ENCODE measurements at regions not wholly inside any gene's neighbourhood (a gene's known extent, or its start where the extent isn't known, plus 50 kb on each side); places are given as distances from the start of the nearest gene placed in this dataset.

DNA sequence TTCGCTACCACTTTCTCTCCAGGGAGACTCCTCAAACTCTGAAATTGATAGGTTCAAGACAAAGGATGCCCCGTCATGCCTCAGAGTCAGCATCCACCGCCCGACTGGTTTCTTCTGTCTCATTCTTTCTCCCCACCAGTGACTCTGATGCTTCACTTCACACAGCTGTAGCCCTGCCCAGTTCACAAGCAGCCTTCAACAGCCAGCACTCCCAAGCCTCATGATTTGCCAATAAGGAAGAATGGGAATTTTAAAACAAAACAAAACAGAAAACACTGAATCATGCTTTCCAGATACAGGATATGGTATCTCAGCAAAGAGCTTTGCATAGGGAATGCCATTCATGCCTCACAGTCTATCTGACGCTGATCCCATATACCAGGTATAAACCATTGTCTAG lies 371.2 kb upstream of the RORB start:
- DNase-seq (ENCODE audit: extremely low spot score, unreplicated experiment): no peak
- Mint-ChIP-seq H3K27ac (no peak overlapping the region), H3K36me3 (no peaks in the 10 kb centered on the region), H3K27me3 (peaks cover 10% of the 10 kb centered on the region), H3K9me3 (no peaks in the 10 kb centered on the region), H3K4me1 (ENCODE audit: unreplicated experiment) (no peaks in the 10 kb centered on the region), H3K4me3 (no peak overlapping the region)
- TF ChIP-seq CTCF (conservative IDR thresholded peaks at IDR 0.05): no peak

DNA sequence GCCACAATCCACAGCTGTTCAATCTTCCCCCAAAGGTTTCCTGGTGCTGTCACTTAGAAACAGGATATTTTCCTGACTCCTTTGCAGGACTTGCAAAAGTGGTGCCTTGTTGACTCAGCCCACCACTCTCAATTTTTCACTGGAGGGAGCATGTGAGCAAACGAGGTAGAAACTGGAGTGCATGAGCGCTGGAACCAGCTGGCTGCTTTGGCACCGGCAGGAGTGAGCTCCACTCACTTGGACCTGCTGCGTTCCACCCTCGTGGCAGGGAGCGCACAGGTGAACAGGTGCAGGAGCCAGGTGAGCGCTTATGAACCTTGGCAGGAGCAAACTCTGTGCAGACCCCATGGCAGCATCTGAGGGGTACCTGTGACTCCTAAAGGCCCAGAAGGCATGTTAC lies 364.1 kb upstream of the RORB start:
- Mint-ChIP-seq H3K4me1 (ENCODE audit: unreplicated experiment) (no peaks in the 10 kb centered on the region), H3K9me3 (no peaks in the 10 kb centered on the region), H3K4me3 (no peak overlapping the region), H3K27ac (no peak overlapping the region), H3K36me3 (no peaks in the 10 kb centered on the region), H3K27me3 (no peaks in the 10 kb centered on the region)
- TF ChIP-seq CTCF (conservative IDR thresholded peaks at IDR 0.05): peak; percentile 17
- no peak for DNase-seq (ENCODE audit: extremely low spot score, unreplicated experiment)

DNA sequence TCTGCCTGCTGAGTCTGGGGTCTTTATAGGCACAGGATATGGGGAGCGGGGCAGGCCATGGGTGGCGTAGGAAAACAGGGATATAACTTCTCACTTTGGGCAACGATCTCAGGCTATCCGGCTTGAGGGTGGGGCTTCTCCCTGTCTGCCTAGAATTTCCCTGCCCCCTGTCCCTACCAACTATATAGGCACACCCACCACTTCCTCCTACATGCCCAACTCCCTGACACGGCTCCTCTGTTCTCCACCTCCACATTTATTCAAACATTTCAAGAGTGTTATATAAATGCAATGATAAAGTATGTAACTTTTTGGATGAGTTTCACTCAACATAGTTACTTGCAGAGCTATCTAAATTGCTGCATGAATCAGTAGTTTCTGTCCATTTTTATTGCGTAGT lies 363.2 kb upstream of the RORB start:
- Mint-ChIP-seq H3K9me3 (no peaks in the 10 kb centered on the region), H3K4me1 (ENCODE audit: unreplicated experiment) (no peaks in the 10 kb centered on the region), H3K27ac (no peak overlapping the region), H3K27me3 (no peaks in the 10 kb centered on the region), H3K36me3 (no peaks in the 10 kb centered on the region), H3K4me3 (no peak overlapping the region)
- DNase-seq (ENCODE audit: extremely low spot score, unreplicated experiment): no peak
- no peak for TF ChIP-seq CTCF (conservative IDR thresholded peaks at IDR 0.05)

GRCh38 chr9:74138182-74138581 lies 359.0 kb upstream of the RORB start:
- TF ChIP-seq CTCF (conservative IDR thresholded peaks at IDR 0.05): no peak
- H3K27ac Mint-ChIP-seq: no peak overlapping the region
- H3K4me3 Mint-ChIP-seq: no peak overlapping the region
- no peaks in the 10 kb centered on the region for H3K9me3 Mint-ChIP-seq
- no peaks in the 10 kb centered on the region for H3K27me3 Mint-ChIP-seq
- H3K4me1 Mint-ChIP-seq (ENCODE audit: unreplicated experiment): no peaks in the 10 kb centered on the region
- no peak for DNase-seq (ENCODE audit: extremely low spot score, unreplicated experiment)
- H3K36me3 Mint-ChIP-seq: no peaks in the 10 kb centered on the region

GRCh38 chr9:74140141-74140540 lies 357.0 kb upstream of the RORB start:
- Mint-ChIP-seq H3K36me3 (no peaks in the 10 kb centered on the region), H3K9me3 (no peaks in the 10 kb centered on the region), H3K4me1 (ENCODE audit: unreplicated experiment) (no peaks in the 10 kb centered on the region), H3K27ac (no peak overlapping the region), H3K27me3 (no peaks in the 10 kb centered on the region), H3K4me3 (no peak overlapping the region)
- no peak for DNase-seq (ENCODE audit: extremely low spot score, unreplicated experiment)
- no peak for TF ChIP-seq CTCF (conservative IDR thresholded peaks at IDR 0.05)

DNA sequence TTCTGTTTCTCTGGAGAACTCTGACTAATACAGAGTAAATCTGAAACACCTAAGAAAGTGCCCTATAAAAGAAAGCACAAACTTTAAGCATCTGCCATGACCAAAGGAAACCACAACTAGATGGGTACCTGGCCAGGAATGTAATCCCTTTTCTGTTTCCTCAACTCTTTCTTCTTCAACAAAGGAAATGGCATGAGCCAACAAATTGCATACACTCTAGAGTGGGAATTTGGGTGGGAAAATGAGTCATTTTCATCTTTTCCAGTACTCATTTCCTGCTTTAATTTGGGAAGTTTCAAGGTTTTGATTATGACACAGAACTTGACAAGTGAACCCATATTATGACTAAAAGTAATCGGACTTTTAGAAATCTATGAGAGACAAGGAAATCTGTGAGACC lies 349.2 kb upstream of the RORB start:
- TF ChIP-seq CTCF (conservative IDR thresholded peaks at IDR 0.05): no peak

More for the DNA sequence above, 349.2 kb upstream of the RORB start:
- H3K27ac Mint-ChIP-seq: no peak overlapping the region
- H3K4me3 Mint-ChIP-seq: no peak overlapping the region
- no peaks in the 10 kb centered on the region for H3K36me3 Mint-ChIP-seq
- H3K9me3 Mint-ChIP-seq: no peaks in the 10 kb centered on the region
- no peak for DNase-seq (ENCODE audit: extremely low spot score, unreplicated experiment)
- H3K4me1 Mint-ChIP-seq (ENCODE audit: unreplicated experiment): no peaks in the 10 kb centered on the region
- no peaks in the 10 kb centered on the region for H3K27me3 Mint-ChIP-seq

Measured in type B pancreatic cell (in vitro differentiated cells).